G401.6 (cell line): ENCODE measurements at regions not wholly inside any gene's neighbourhood (a gene's known extent, or its start where the extent isn't known, plus 50 kb on each side); places are given as distances from the start of the nearest gene placed in this dataset.

Experiments
- FAIRE-seq: peaks from 2 replicates; lab custom pipeline; 2012; peaks lifted over from hg19 to GRCh38; lab: Jason Lieb, UNC

DNA sequence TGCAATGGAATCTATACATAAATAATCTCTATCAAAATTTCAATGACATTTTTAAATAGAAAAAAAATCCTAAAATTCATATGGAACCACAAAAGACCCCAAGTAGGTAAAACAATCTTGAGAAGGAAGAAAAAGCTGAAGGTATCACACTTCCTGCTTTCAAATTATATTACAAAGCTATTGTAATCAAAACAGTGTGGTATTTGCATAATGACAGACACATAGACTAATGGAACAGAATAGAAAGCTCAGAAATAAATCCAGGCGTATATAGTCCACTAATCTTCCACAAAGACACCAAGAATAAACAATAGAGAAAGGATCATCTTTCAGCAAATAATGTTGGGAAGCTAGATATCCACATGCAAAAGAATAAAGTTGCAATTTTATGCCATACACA is 699.8 kb upstream of the ID2 start:
- FAIRE-seq = no peak

DNA sequence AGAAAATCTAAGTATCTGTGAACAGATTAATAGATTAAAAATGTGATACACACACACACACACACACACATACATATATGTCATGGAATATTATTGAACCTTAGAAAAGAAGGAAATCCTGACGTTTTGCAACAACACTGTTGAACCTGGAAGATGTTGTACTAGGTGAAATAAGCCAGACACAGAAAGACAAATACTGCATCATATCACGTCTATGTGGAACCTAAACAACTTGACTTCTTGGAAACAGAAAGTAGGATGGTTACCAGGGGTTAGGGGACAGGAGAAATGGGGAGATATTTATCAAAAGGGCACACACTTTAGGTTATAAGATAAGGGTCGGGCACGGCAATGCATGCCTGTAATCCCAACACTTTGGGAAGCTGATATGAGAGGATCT is 698.4 kb upstream of the ID2 start:
- no peak for FAIRE-seq

DNA sequence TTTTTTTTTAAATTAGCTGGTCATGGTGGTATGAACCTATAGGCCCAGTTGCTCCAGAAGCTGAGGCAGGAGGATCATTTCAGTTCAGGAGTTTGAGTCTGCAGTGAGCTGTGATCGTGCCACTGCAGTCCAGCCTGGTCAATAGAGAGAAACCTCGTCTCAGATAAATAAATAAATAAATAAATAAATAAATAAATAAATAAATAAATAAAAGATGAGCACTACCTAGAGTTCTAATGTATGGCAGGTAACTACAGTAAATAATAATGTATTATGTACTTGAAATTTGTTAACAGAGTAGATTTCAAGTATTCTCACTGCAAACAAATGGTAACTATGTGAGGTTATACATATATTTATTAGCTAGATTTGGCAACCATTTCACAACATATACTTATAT is 697.9 kb upstream of the ID2 start:
- no peak for FAIRE-seq

DNA sequence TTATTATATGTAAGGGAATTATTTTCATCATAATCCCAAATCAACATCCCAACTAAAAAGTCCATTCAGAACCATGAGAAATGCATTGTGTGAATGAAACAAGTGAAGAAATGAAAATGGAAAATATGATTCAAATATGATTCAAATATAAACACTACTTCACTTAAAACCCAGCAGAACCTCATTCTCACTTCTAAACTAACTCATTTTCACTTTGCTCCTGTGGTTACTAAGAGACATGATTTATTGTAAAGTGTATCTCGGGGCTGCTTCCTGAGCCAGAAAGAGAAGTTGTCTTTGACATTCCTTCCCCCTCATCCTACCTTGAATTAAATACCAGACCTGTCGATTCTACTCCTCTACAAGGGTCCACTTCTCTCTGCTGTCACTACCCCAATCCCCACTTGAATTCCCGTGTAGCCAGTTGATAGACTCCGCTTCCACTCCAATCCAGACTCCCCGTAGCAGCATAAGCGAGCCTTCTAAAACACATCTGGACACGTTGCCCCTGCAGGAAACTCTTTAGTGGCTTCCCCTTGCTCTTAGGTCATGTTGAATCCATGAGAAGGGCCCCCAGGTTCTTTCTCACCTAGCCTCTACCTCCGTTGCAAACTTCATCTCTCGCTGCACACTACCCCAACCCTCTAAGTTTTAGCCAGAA is 697.0 kb upstream of the ID2 start:
- FAIRE-seq = no peak

DNA sequence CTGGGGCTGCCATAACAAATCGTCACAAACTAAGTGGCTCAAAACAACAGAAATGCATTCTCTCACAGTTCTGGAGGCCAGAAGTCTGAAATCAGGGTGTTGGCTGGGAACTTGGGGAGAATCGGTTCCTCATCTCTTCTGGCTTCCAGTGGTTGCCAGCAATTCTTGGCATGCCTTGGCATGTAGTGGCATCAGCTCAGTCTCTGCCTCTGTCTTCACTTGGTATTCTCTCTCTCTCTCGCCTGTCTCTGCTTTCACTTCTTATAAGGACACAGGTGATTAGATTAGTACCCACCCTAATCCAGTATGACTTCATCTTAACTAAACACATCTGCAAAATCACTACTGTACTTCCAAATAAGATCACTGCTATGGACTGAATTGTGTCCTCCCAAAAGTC is 695.4 kb upstream of the ID2 start:
- FAIRE-seq = no peak

DNA sequence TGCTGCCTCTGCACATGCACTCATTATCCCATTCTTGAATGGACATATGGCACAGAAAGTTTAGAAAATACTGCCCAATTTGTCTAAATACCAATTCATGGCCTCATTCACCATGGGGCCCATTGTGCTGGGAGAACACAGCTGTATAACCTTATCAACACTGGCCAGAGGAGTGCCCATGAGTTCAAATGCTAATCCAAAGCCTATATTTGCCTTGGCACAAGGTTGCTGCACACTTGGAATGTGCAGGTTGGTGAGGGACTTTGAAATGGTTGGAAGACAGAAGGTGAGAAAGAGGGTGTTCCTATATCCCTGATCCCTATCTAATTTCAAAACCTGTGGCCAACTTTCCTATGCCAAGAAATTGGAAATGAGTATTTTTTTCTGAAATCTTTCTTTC is 693.9 kb upstream of the ID2 start:
- no peak for FAIRE-seq

DNA sequence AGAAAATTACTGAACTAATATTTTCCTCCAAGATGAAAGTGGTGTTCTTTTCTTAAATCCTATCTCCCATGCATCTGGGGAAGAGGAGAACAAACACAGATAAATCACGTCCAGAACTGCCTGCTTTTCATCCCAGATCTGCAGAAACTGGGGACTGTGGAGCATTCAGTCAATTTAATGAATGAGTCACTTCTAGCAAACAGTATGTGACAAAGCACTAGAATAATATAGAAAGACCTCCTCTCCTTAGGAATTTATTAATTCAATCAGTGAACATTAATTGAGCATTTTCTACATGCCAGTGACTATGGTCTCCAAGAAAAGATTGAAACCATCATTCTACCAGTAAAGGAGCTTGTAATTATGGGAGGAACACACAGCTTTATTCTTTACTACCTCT is 693.4 kb upstream of the ID2 start:
- no peak for FAIRE-seq

DNA sequence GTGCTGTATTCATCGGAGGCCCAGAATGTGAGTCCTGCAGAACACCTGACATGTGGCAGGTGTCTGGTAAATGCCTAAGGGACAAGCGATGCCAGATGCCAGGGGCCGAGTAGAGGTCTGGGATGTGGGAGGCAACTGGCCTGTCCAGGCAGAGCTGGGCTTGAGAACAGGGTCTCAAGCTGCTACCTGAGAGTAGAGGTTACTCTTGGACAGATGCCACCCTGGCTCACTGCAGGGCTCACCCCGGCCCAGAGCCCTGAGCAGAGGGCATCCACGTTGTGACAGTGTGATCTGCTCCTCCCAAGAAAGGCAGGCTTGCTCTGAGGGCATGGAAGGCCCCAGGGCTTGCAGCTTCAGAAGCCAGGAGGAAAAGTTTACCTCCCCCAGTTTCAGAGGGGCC is 692.0 kb upstream of the ID2 start:
- FAIRE-seq = no peak

DNA sequence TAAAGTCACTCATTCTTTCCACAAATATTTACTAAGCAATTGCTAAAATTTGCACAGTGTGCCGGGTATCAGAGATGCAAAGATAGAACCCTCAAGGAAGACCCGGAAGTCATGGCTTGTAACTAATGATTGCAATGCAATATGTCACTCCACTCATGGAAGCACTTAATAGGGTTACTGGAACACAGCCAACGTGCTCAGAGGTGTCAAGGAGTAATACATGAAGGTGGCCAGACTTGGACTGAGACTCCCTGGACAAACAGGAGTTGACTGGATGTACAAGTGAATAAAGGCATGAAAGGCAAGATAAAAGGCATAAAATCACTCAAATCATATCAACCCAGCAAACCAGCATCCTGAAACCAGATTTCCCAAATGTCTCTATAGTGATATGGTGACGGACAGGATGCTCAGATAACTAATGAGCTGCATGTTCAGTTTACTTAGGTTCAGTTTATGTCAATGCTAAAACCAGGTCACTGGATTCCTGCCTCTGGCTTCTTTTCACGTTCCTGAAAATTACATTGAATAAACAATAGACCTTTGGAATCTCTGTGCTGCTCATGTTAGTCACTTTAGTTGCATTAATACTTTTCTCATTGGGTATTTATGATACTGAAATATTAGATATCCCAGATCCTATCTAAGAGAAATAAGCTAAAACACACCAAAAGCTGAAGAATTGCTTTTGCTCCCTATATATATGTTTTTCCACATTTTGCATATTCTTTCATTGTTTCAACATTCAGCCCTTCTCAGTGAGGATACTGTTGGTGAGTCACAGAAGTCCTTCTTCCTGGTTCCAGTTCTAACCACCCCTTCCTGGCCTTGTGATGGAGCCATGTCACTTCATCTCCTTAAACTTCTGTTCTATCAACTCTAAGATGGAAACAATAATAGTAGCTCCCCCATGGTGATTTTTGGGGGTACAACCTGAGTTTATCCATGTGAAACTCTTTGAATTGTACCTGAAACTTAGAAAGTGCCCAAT is 688.9 kb upstream of the ID2 start:
- no peak for FAIRE-seq

DNA sequence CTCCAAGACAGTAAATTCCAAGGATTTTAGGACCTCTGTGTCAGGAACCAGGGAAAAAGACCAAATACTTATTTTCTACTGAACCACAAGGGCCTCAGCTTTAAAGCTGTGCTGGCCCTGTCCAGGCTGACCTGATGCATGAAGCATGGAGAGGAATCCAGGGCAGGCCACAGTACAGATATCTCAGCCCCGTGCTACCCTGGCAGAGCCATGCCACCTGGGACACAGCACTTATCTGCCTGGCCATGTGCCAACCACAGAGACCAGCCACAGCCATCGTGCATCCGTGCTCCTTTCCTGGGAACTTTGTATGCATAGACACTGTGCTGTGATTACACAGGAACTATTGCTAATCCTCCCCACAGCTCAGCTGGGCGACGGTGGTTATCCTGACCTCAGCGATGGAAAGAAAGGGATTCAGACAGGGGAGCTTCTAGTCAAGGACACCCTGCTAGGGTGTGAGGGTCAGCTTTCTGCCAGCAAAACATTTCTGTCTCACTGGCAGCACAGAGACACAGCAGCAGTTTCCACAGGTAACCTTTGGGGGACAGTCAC is 687.4 kb upstream of the ID2 start:
- no peak for FAIRE-seq

DNA sequence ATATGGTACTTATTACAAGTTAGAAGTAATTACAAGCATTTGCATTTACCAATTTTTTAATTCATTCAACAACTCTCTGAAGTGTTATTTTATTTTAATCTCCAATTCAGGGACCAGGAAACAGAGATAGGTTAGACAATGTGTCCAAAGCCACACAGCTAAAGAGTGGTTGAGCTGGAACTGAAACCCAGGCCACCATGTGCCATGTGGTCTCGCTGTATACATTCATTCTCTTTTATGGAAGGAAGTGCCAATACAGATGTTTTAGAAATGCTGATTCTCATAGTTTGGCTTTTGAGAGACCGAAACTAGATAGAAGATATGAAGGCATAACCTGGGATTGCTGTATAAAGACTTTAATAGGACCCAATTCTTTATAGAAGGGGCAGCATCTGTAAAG is 684.6 kb upstream of the ID2 start:
- FAIRE-seq = no peak

DNA sequence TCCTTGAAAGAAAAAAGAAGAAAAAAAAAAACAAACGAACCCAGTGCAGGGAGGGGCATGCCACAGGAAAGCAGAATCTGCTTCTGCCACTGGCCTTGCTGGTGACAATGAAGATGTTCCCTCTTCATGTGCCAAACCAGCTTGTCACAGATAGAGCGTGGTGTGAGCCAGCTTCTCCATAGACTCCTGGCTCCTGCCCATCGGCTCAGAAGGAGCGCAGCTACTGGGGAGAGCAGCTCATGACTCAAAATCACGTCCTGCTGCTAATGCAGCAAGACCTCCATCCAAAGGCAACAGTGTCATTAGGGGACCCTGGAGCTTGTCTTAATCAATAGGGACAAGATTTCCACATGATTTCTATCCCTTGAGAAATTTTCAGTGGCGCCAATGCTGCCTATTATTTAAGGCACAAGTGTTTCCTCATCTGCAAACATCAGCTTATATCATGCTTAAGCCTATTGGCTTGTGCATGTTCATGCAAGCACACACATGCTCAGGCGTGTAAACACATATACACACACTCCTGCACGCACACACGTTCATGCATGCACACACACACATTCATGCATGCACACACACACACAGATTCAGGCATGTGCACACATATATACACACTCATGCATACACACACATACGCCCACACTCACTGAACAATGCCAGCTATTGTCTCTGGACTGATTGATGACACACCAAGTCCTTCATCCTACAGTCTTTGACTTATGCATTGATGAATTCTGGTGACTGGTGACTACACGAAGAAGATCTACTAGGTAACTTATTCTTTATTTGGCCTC is 682.0 kb upstream of the ID2 start:
- no peak for FAIRE-seq

DNA sequence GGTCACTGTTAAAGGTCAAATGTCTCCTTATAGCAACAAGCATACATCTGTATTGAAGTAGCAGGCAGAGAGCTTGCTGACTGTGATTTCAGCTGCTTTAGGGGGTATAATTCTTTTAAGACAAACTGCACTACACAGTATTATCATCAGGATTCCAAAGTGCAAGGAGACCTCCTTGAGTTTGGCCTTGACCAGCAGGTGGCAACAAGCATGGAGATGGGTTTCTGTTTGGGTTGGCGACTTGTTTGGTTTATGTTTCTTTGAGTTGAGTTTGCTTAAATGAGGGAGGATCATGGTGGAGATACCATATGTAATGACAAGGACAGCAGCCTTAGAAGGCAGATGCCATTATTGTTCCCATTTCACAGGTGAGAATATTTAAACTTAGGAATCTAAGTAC is 681.0 kb upstream of the ID2 start:
- FAIRE-seq = no peak

DNA sequence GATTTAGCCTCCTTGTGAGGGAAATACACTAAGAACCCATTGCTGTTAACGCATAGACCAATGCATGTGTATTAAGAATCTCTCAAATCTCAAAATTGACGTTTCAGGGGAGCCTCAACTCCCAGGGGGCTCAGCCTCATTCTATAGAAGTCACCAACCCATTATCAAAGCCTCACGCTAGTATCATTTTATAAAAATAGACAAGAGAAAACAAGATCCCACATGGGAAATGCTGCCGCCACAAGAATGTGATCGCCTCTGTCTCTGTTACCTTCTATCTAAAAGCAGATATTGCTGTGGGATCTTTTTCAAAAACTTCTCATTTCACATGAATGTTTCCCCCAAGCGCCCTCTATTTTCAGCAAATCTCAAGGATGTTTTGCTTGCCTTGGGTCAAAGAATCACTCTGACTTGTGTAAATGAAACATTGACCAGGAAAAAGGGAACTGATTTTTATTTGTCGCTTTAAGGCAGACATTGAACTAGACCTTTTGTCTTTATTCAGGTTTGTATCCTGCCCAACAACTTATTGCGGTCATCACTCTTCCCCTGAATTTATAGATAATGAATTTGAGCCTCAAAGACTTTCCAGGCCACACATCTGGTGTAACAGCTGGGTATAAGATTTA is 679.0 kb upstream of the ID2 start:
- no peak for FAIRE-seq

DNA sequence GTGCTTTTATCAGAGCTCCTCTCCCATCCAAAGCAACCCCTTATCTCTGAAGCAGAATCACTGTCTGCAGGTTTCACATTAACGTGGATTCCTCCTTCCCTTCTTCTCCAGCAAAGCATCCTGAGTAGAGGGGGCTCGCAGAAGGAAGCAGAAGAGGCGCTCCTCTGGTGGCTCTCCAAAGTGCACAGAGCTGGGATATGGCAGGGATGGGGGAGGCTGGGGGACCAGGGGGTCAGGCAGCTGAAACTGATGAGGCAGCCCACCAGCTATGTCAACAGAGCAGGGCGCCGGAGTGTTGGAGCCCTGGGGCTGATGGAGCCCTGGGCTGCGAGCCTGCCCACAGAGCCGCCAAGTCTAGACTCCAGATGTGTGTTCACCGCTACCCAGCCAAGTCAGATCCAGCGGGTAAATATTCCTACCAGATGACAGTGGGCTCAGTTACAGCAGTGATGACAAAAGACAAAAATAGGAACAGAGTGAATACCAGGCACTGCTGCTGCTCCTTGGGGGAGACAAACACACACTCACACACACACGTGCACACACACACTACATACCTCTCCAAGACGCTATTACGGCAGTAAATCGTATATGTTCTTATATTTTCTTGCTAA is 678.3 kb upstream of the ID2 start:
- FAIRE-seq = no peak

DNA sequence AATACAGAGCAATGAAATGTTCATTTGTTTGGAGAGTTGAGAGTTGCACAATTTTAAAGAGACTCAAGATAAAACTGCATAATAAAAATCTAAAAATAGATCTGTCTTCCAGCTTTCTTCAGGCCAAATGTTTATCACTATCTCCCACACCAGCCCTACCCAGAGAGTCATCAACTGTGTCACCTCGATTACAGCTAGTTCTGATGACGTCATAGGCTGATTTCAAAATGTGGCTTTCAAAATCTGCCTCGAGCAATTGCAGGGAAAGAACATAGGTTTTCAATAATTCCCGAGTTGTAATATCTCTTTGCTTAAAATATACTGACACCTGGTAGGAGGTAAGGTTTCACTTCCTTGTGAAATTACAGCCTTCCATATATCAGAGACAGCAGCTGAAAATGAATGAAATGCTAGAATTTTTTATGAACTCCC is 677.6 kb upstream of the ID2 start:
- no peak for FAIRE-seq

DNA sequence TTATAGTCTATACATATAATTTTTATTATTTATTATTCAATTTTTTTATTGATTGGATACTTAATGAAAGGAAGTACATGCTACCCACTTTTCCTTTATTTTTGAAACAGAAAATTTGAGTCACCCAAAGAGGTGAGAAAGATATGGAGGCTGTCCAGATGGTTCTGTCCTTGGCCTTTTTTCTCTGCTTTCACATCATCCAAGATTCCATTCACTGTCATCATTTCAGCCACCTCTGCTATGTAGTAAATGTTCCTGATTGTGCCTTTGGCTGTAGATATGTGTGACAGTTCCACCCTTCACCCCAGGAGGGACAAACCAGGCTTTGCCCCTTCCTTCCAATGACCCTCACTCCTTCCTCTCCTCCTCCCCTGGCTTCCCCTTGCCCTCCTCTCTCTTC is 675.7 kb upstream of the ID2 start:
- no peak for FAIRE-seq

DNA sequence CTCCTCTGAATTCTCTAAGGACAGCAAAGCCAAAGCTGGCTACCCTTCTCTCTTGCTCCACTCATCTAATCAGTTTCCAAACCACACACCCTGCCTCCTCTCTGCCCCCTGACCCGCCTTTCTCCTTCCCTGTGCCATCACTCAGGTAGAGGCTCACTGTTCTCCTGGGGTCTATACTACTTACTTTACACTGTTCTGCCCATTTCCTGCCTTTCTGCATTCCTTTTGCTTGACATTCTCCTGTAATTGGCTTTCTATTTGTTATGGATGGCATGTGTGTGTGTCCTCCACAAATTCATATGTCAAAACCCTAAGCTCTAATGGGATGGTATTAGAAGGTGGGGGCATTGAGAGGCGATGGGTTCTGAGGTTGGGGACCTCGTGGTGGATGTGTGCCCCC is 675.2 kb upstream of the ID2 start:
- FAIRE-seq = no peak

DNA sequence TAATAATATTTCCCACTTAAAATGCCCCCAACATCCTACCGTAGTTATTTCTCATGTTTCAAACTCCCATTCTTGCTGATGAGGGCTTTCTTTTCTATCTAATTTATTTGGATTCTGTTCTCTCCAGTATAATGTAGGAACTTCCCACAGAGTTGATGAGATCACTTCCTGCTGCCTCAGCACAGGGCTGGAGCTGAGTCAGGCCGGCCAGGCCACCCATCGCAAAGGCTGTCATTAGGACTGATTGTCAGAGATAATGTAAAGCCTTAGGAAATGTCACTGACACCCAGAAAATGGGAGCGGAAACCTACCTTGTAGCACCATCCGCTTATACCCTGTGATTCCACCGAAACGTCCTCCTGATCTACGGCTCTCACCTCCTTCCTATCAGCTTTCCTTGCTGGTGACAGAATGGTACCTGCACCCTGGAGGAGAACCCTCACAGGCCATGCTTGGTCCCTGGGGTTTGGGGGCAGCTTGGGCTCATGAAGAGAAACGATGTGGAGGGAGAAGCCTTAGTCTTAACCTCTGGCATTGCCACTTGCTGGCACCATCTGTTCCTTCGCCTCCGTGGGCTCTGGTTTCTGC is 672.8 kb upstream of the ID2 start:
- FAIRE-seq = no peak

DNA sequence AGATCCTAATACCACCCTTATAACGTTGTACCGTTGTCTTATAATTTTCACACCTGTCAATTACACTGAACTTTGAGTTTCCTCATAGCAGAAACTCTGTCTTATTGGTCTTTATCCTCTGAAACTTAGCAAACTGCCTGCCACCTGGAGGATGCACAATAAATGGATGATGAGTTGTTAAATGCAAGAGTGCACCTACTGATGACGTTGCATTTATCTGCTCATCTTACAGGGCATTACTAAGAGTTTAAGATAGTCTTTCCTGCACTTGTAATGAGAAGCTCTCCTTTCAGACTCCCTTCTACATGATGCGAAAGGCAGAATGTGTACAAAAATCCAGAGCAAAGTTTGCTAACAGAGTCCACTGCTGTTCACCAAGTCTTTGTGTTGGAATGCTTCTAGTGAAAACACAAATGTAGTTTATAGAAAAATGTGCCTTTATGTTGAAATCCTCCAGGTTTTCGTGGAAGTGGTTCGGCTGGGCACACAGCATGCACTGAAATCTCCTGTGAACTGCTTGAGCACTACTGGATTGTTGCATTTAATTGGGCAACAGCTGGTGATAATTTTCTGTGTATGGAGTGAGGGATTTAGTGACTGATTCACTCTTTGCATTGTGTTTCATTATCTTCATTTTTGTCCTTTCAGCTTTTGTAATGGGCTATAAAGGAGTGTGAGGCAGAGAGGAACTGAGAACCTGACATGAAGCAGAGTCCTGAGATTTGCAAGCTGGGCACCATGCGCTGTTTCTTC is 665.8 kb upstream of the ID2 start:
- FAIRE-seq = no peak

DNA sequence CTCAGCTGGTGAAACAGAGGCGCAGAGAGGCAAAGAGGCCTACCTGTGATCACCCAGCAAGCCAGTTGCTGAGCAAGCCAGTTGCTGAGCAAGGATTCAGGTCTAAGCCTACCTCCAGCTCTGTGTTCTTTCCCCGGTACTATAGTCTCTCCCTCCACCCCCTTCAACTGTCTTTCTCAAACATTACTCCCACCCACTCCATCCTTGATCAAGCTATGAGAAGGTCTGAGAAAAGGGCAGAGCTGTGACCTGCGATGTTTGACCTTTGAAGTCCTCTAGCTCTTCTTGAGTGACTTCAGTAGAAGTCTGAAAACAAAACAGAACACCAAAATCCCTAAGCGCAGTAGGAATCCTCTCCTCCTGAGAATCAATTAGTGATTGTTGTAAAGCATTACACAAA is 665.2 kb upstream of the ID2 start:
- no peak for FAIRE-seq
